ENCODE measurements at regions not wholly inside any gene's neighbourhood (a gene's known extent, or its start where the extent isn't known, plus 50 kb on each side); places are given as distances from the start of the nearest gene placed in this dataset.
"Not testable (repeated sequence)": the region's sequence is repeated elsewhere in the genome, so short reads cannot be mapped to it uniquely, and the experiment has no call there.

DNA sequence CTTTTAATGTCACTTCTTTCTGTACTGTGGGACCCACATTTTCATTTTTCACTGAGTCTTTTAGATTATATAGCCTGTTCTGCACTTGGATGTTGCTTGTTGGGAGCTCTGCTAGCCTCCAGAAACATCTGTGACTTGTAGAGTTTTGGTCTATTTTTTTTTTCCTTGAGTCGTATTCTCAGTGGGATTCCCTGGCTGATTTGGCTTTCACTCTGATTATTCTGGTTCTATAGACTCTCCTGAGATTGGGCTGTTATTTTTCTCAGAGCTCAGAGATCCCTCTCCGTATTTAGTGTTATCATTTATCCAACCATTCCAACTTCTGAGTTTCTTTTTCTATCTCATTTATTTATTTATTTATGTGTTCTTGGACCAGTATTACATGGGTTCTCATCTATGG, 339.3 kb downstream of the FAM170A start (continued):
- no peak for TF ChIP-seq SCRT2 (tag by site-specific recombination; IDR thresholded peaks at IDR 0.05)

GRCh38 chr5:119987077-119987476, 357.7 kb downstream of the FAM170A start:
- CTCF ChIA-PET; POLR2A ChIA-PET; H3K9me3 ChIP-seq (ENCODE audit: control insufficient read depth, insufficient read depth, low read depth, low read length); H3K4me3 ChIP-seq (ENCODE audit: low read depth, low read length); H3K36me3 ChIP-seq (ENCODE audit: control insufficient read depth in 2 of 2, insufficient read depth in 1 of 2, low read length in 2 of 2); H3K4me1 ChIP-seq (ENCODE audit: control insufficient read depth, insufficient read depth, low read length); H3K27ac ChIP-seq (ENCODE audit: extremely low read depth, low read depth, low read length): not testable (repeated sequence)
- peak; percentile 75 for TF ChIP-seq SETDB1 (IDR thresholded peaks at IDR 0.05; ENCODE audit: insufficient read length, low read length)

- Histone ChIP-seq H3K4me3 (ENCODE audit: low read depth, low read length) (no peak overlapping the region), H3K27ac (ENCODE audit: extremely low read depth, low read depth, low read length) (no peak overlapping the region), H3K9me3 (ENCODE audit: control insufficient read depth, insufficient read depth, low read depth, low read length) (no peaks in the 10 kb centered on the region), H3K36me3 (ENCODE audit: control insufficient read depth in 2 of 2, insufficient read depth in 1 of 2, low read length in 2 of 2) (no peaks in the 10 kb centered on the region), H3K4me1 (ENCODE audit: control insufficient read depth, insufficient read depth, low read length) (no peaks in the 10 kb centered on the region)
- ChIA-PET CTCF (no interaction called here), POLR2A (no interaction called here)
- TF ChIP-seq ZBTB26 (tag by site-specific recombination; optimal IDR thresholded peaks at IDR 0.05) (no peak), ZBTB21 (tag by site-specific recombination; IDR thresholded peaks at IDR 0.05) (no peak), SP7 (tag by site-specific recombination; IDR thresholded peaks at IDR 0.05) (no peak), ZNF394 (tag by site-specific recombination; IDR thresholded peaks at IDR 0.05; ENCODE audit: borderline replicate concordance) (no peak), ZEB2 (tag by site-specific recombination; IDR thresholded peaks at IDR 0.05) (no peak)
Measured at GRCh38 chr5:119991625-119992024, 362.3 kb downstream of the FAM170A start.

DNA sequence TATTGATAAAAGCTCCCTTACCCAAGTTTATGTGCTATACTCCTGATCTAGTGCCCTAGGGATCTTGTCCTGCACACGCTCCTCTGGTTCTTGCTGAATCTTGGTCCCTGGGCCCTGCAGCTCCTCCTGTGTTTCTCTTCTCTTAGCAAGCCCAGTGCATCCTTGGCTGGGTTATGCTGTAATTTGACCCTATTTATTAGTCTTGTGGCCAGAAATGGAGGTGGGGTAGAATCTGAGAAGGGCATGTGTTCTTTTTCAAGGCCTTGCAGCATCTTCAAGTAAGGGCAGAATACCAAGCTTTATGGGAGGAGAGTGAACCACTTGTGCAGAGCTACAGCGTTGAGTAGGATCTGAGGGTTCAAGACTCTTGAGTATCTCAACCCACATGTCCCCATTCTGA, 366.8 kb downstream of the FAM170A start:
- ChIA-PET CTCF (no interaction called here), POLR2A (no interaction called here)
- H3K27ac ChIP-seq (ENCODE audit: extremely low read depth, low read depth, low read length) = no peak overlapping the region
- H3K4me3 ChIP-seq (ENCODE audit: low read depth, low read length) = no peak overlapping the region
- no peaks in the 10 kb centered on the region for H3K36me3 ChIP-seq (ENCODE audit: control insufficient read depth in 2 of 2, insufficient read depth in 1 of 2, low read length in 2 of 2)
- no peaks in the 10 kb centered on the region for H3K9me3 ChIP-seq (ENCODE audit: control insufficient read depth, insufficient read depth, low read depth, low read length)
- no peaks in the 10 kb centered on the region for H3K4me1 ChIP-seq (ENCODE audit: control insufficient read depth, insufficient read depth, low read length)
- no peak for TF ChIP-seq ZNF138 (tag by site-specific recombination; IDR thresholded peaks at IDR 0.05; ENCODE audit: borderline replicate concordance)
- no peak for TF ChIP-seq ZNF37A (tag by site-specific recombination; IDR thresholded peaks at IDR 0.05)
- no peak for TF ChIP-seq ZSCAN30 (tag by site-specific recombination; IDR thresholded peaks at IDR 0.05)
- no peak for TF ChIP-seq SETDB1 (IDR thresholded peaks at IDR 0.05; ENCODE audit: insufficient read length, low read length)
- TF ChIP-seq ZNF16 (tag by site-specific recombination; IDR thresholded peaks at IDR 0.05; ENCODE audit: low read depth) = no peak
- no peak for TF ChIP-seq ZNF521 (tag by site-specific recombination; IDR thresholded peaks at IDR 0.05)
- TF ChIP-seq, protein P1, sequence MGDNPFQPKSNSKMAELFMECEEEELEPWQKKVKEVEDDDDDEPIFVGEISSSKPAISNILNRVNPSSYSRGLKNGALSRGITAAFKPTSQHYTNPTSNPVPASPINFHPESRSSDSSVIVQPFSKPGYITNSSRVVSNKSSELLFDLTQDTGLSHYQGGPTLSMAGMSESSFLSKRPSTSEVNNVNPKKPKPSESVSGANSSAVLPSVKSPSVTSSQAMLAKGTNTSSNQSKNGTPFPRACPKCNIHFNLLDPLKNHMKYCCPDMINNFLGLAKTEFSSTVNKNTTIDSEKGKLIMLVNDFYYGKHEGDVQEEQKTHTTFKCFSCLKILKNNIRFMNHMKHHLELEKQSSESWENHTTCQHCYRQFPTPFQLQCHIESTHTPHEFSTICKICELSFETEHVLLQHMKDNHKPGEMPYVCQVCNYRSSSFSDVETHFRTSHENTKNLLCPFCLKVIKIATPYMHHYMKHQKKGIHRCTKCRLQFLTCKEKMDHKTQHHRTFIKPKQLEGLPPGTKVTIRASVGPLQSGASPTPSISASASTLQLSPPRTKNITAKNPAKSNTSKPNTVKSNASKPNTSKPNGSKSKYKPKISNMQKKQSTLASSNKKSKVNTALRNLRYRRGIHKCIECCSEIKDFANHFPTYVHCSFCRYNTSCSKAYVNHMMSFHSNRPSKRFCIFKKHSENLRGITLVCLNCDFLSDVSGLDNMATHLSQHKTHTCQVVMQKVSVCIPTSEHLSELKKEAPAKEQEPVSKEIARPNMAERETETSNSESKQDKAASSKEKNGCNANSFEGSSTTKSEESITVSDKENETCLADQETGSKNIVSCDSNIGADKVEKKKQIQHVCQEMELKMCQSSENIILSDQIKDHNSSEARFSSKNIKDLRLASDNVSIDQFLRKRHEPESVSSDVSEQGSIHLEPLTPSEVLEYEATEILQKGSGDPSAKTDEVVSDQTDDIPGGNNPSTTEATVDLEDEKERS (tag by site-specific recombination; IDR thresholded peaks at IDR 0.05) = no peak
- TF ChIP-seq ZNF266 (tag by site-specific recombination; IDR thresholded peaks at IDR 0.05; ENCODE audit: low read depth) = no peak
- no peak for TF ChIP-seq ZNF169 (tag by site-specific recombination; IDR thresholded peaks at IDR 0.05)
- TF ChIP-seq ZNF391 (tag by site-specific recombination; IDR thresholded peaks at IDR 0.05; ENCODE audit: borderline replicate concordance, low read depth) = no peak
- TF ChIP-seq ZNF19 (tag by site-specific recombination; IDR thresholded peaks at IDR 0.05; ENCODE audit: low read depth) = no peak
- TF ChIP-seq ZBTB26 (tag by site-specific recombination; optimal IDR thresholded peaks at IDR 0.05) = no peak
- no peak for TF ChIP-seq ZNF404 (tag by site-specific recombination; IDR thresholded peaks at IDR 0.05)
- TF ChIP-seq ZNF335 (tag by site-specific recombination; conservative IDR thresholded peaks at IDR 0.05) = no peak
- TF ChIP-seq KLF1 (tag by site-specific recombination; IDR thresholded peaks at IDR 0.05) = no peak
- no peak for TF ChIP-seq ZNF416 (tag by site-specific recombination; IDR thresholded peaks at IDR 0.05)
- TF ChIP-seq, protein P2, sequence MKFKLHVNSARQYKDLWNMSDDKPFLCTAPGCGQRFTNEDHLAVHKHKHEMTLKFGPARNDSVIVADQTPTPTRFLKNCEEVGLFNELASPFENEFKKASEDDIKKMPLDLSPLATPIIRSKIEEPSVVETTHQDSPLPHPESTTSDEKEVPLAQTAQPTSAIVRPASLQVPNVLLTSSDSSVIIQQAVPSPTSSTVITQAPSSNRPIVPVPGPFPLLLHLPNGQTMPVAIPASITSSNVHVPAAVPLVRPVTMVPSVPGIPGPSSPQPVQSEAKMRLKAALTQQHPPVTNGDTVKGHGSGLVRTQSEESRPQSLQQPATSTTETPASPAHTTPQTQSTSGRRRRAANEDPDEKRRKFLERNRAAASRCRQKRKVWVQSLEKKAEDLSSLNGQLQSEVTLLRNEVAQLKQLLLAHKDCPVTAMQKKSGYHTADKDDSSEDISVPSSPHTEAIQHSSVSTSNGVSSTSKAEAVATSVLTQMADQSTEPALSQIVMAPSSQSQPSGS (tag by site-specific recombination; IDR thresholded peaks at IDR 0.05; ENCODE audit: low read depth) = no peak
- TF ChIP-seq ZNF544 (tag by site-specific recombination; IDR thresholded peaks at IDR 0.05) = no peak

All from HEK293 (cell line).